Midbrain (tissue), 1 donor: ENCODE measurements at regions not wholly inside any gene's neighbourhood (a gene's known extent, or its start where the extent isn't known, plus 50 kb on each side); places are given as distances from the start of the nearest gene placed in this dataset.
A peak's percentile ranks its signal among the peaks of the same experiment; 100 is the strongest.

Experiments used
- DNase-seq: peaks from one replicate; lab custom pipeline; 2025; lab: John Stamatoyannopoulos, UW

- DNase-seq: no peak
These were observed 97.5 kb upstream of the CXCR4 start for GRCh38 chr2:136215449-136215848.

GRCh38 chr2:136214307-136215200 is 96.6 kb upstream of the CXCR4 start:
- DNase-seq: no peak

- DNase-seq: no peak
These were observed 95.9 kb upstream of the CXCR4 start for GRCh38 chr2:136213836-136214235.

GRCh38 chr2:136212426-136213378 is 94.8 kb upstream of the CXCR4 start:
- no peak for DNase-seq

GRCh38 chr2:136211701-136212100 is 93.8 kb upstream of the CXCR4 start:
- DNase-seq: no peak

GRCh38 chr2:136210822-136211221 is 92.9 kb upstream of the CXCR4 start:
- DNase-seq: no peak

- no peak for DNase-seq
These were observed 92.5 kb upstream of the CXCR4 start for GRCh38 chr2:136210455-136210805.

GRCh38 chr2:136209561-136210454 is 91.9 kb upstream of the CXCR4 start:
- no peak for DNase-seq

- no peak for DNase-seq
These were observed 90.9 kb upstream of the CXCR4 start for GRCh38 chr2:136208682-136209420.

- no peak for DNase-seq
These were observed 89.7 kb upstream of the CXCR4 start for GRCh38 chr2:136207665-136208064.

GRCh38 chr2:136207030-136207623 is 89.2 kb upstream of the CXCR4 start:
- no peak for DNase-seq

- no peak for DNase-seq
These were observed 88.7 kb upstream of the CXCR4 start for GRCh38 chr2:136206613-136207012.

GRCh38 chr2:136205615-136206014 is 87.7 kb upstream of the CXCR4 start:
- no peak for DNase-seq

GRCh38 chr2:136204971-136205370 is 87.0 kb upstream of the CXCR4 start:
- no peak for DNase-seq

GRCh38 chr2:136195226-136195625 is 77.3 kb upstream of the CXCR4 start:
- no peak for DNase-seq

GRCh38 chr2:136191041-136191440 is 73.1 kb upstream of the CXCR4 start:
- DNase-seq: no peak

- no peak for DNase-seq
These were observed 71.4 kb upstream of the CXCR4 start for GRCh38 chr2:136189221-136189782.

GRCh38 chr2:136188086-136188485 is 70.1 kb upstream of the CXCR4 start:
- no peak for DNase-seq

- DNase-seq: peak; percentile 41
These were observed 68.2 kb upstream of the CXCR4 start for GRCh38 chr2:136185981-136186776.

GRCh38 chr2:136183097-136183496 is 65.1 kb upstream of the CXCR4 start:
- no peak for DNase-seq
